ENCODE measurements at regions not wholly inside any gene's neighbourhood (a gene's known extent, or its start where the extent isn't known, plus 50 kb on each side); places are given as distances from the start of the nearest gene placed in this dataset.

GRCh38 chr10:129191797-129192196 is 275.2 kb upstream of the MGMT start:
- no TSS peak for BruUV-seq (replicated peaks)
- peaks cover 6% of the 10 kb centered on the region; the same call in 1 of the 2 replicates for H3K9me3 ChIP-seq (ENCODE audit: low read length)
- intact Hi-C loops (cut with micrococcal nuclease; ENCODE audit: unreplicated experiment), result no loop called here
- H3K27me3 ChIP-seq (ENCODE audit: control insufficient read depth in 1 of 2, insufficient read depth in 2 of 2, low read length in 2 of 2), result no peaks in the 10 kb centered on the region; a peak in 1 of 5 replicates
- 0% methylated on average over 1 of the region's 4 CpGs for WGBS (ENCODE audit: low lambda C conversion rate)
- ChIA-PET CTCF (ENCODE audit: low intra/inter-chr PET ratio, low total read pairs) (no interaction called here), POLR2A (no interaction called here)
- no peaks in the 10 kb centered on the region for H4K20me1 ChIP-seq (ENCODE audit: insufficient read depth, low read length)
- in situ Hi-C loops (cut with HindIII; ENCODE audit: extremely low pct_ligation_motif_present, low pct_unique_long_range_greater_than_20kb), result no loop called here
- ATAC-seq (no peak), DNase-seq (ENCODE audit: low spot score) (no peak), FAIRE-seq (no peak)
- H3K4me2 ChIP-seq (ENCODE audit: low read depth, low read length), result no peak overlapping the region
- H3K27ac ChIP-seq (ENCODE audit: extremely low read length, insufficient read depth, low read length), result no peak overlapping the region
- no peaks in the 10 kb centered on the region for H3K79me2 ChIP-seq (ENCODE audit: insufficient read depth, low read length)
- H3K4me1 ChIP-seq (ENCODE audit: insufficient read depth, low read length), result no peaks in the 10 kb centered on the region
- no peak overlapping the region for H2AFZ ChIP-seq (ENCODE audit: low read length)
- H3K36me3 ChIP-seq (replicated peaks in 1 of 2; ENCODE audit: control insufficient read depth in 1 of 2, insufficient read depth in 2 of 2, low read length in 2 of 2), result no peaks in the 10 kb centered on the region
- TF ChIP-seq MAFK (conservative IDR thresholded peaks at IDR 0.05 in 1 of 2, IDR thresholded peaks at IDR 0.05 in 1 of 2; ENCODE audit: low read length in 2 of 2), result no peak
- TF ChIP-seq ZNF782 (CRISPR knock-in tag; IDR thresholded peaks at IDR 0.05; ENCODE audit: borderline replicate concordance), result no peak
- TF ChIP-seq MYNN (CRISPR knock-in tag; IDR thresholded peaks at IDR 0.05; ENCODE audit: low read depth), result no peak
- TF ChIP-seq HNF4A (CRISPR knock-in tag; IDR thresholded peaks at IDR 0.05), result no peak
- TF ChIP-seq TOPORS (CRISPR knock-in tag; IDR thresholded peaks at IDR 0.05), result no peak
- TF ChIP-seq SMC3 (IDR thresholded peaks at IDR 0.05; ENCODE audit: low read length), result no peak
- TF ChIP-seq, protein P1, sequence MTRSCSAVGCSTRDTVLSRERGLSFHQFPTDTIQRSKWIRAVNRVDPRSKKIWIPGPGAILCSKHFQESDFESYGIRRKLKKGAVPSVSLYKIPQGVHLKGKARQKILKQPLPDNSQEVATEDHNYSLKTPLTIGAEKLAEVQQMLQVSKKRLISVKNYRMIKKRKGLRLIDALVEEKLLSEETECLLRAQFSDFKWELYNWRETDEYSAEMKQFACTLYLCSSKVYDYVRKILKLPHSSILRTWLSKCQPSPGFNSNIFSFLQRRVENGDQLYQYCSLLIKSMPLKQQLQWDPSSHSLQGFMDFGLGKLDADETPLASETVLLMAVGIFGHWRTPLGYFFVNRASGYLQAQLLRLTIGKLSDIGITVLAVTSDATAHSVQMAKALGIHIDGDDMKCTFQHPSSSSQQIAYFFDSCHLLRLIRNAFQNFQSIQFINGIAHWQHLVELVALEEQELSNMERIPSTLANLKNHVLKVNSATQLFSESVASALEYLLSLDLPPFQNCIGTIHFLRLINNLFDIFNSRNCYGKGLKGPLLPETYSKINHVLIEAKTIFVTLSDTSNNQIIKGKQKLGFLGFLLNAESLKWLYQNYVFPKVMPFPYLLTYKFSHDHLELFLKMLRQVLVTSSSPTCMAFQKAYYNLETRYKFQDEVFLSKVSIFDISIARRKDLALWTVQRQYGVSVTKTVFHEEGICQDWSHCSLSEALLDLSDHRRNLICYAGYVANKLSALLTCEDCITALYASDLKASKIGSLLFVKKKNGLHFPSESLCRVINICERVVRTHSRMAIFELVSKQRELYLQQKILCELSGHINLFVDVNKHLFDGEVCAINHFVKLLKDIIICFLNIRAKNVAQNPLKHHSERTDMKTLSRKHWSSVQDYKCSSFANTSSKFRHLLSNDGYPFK (CRISPR knock-in tag; IDR thresholded peaks at IDR 0.05; ENCODE audit: borderline replicate concordance), result no peak
- no peak for TF ChIP-seq MED8 (CRISPR knock-in tag; IDR thresholded peaks at IDR 0.05; ENCODE audit: insufficient replicate concordance)
- TF ChIP-seq, protein P2, sequence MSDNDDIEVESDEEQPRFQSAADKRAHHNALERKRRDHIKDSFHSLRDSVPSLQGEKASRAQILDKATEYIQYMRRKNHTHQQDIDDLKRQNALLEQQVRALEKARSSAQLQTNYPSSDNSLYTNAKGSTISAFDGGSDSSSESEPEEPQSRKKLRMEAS (IDR thresholded peaks at IDR 0.05), result no peak
- no peak overlapping the region for H3K4me3 ChIP-seq (replicated peaks in 1 of 3; ENCODE audit: insufficient read depth in 1 of 3, low read depth in 2 of 3, low read length in 3 of 3)
- H3K9ac ChIP-seq (ENCODE audit: insufficient read depth, low read depth, low read length), result no peak overlapping the region

Measured in HepG2 (cell line).